Stimulated activated naive CD8-positive, alpha-beta T cell treated with anti-CD3 and anti-CD28 coated beads, Interleukin-15, Interleukin-2, amounts not matched to agents 100 ng/mL and 50 ng/mL, for 24 hours (primary cell): ENCODE measurements at regions not wholly inside any gene's neighbourhood (a gene's known extent, or its start where the extent isn't known, plus 50 kb on each side); places are given as distances from the start of the nearest gene placed in this dataset.

Source experiments
- H3K27ac Mint-ChIP-seq: one replicate; pipeline ENCODE4 v1.8.0; 2021; ENCODE audit warnings: mild to moderate bottlenecking, mixed read lengths
- H3K27me3 Mint-ChIP-seq: one replicate; pipeline ENCODE4 v1.8.0; 2021; ENCODE audit warnings: mixed read lengths
- H3K36me3 Mint-ChIP-seq: one replicate; pipeline ENCODE4 v1.8.0; 2021; ENCODE audit warnings: low read depth, mixed read lengths
- H3K4me1 Mint-ChIP-seq: one replicate; pipeline ENCODE4 v1.8.0; 2021; ENCODE audit warnings: low read depth, mixed read lengths
- H3K4me3 Mint-ChIP-seq: one replicate; pipeline ENCODE4 v1.8.0; 2021; ENCODE audit warnings: mild to moderate bottlenecking, mixed read lengths
- H3K9me3 Mint-ChIP-seq: one replicate; pipeline ENCODE4 v1.8.0; 2021; ENCODE audit warnings: mixed read lengths

DNA sequence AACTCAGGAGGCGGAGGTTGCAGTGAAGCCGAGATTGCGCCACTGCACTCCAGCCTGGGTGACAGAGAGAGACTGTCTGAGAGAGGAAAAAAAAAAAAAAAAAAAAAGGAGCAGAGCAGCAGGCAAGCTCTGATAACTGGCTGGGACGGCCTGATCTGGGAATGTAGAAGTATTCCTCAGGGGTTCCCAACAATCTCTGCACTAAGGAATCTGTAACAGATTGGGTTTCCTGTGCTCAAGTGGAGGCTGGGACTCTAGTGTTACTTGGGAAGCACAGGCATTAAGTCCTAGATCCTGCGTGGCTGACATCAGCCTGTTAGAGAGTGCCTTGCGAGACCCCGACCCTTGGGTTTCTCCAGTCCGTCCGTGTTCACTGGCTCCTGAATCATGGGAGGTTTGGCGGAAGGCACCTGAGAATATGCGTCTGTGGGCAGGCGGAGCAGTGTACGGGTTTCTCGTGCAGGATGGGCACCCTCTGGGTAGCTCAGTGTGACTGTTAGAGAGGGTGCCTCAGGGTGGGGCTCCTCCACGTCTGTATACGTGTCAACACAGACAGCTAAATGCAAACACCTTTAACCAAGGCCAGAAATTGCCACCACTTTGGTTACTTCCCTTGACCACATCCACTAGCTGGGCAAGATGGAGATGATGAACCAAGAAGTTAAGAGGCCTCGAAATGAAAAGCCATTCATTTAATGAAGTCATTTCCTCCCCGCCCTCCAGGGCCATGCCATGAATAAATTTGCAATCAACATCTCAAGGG lies 174.9 kb upstream of the RPL38 start:
- Mint-ChIP-seq H3K9me3 (no peaks in the 10 kb centered on the region), H3K27me3 (peaks cover 4% of the 10 kb centered on the region), H3K4me3 (no peak overlapping the region), H3K4me1 (no peaks in the 10 kb centered on the region), H3K27ac (no peak overlapping the region), H3K36me3 (no peaks in the 10 kb centered on the region)

DNA sequence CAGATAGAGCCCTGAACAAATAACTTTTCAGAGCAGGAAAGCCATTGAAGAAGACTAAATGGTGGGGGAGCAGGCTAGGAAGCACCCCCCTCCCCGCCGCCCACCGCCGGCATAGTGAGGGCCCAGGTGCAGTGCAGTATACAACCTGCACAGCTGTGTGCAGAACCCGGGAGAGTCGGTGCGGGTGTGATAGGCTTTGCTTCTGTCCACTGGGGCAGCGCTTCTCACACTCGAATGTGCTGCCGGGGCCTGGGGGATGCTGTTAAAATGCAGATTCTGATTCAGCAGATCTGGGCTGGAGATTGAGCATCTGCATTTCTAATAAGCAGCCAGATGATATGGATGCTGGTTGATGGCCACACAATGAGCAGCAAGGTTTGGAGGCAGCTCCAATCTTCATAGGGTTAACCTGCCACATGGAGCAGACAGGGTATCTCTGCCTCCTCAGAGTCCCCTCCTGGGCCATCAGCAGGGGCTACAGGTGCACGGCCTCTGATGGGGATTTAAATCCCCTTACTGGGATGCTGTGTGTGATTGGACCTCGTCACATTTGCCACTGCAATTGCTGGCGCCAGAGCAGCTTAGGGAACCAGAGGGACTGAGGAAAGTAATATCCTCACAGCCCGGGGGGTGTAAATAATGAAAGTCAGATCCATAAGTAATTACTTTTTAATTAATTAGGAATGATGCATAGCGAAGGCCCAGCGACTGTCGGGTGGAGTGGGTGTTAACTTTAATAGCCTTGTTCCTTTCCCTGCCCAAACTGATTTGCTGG lies 172.0 kb upstream of the RPL38 start:
- Mint-ChIP-seq H3K27me3 (no peaks in the 10 kb centered on the region), H3K9me3 (no peaks in the 10 kb centered on the region), H3K4me3 (no peak overlapping the region), H3K27ac (no peak overlapping the region), H3K4me1 (no peaks in the 10 kb centered on the region), H3K36me3 (no peaks in the 10 kb centered on the region)

DNA sequence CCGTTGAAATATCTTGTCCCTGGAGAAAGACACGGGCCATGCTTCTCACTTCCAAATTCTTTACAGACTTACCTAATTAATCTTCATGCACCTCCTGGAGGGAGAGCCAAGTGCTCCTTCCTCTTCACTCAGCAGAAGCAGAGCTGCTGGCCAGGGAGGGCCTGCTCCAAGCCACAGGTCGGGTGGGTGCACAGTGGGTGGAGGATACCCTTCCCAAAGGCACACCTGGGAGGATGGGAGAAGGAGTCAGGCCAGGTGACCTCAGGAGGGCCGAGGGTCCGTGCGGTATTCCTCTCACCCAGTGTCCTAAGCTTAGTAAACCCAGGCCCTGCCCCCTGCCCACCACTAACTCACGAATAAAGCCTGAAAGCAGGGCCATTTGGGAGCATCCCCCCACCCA lies 171.3 kb upstream of the RPL38 start:
- no peaks in the 10 kb centered on the region for H3K27me3 Mint-ChIP-seq

DNA sequence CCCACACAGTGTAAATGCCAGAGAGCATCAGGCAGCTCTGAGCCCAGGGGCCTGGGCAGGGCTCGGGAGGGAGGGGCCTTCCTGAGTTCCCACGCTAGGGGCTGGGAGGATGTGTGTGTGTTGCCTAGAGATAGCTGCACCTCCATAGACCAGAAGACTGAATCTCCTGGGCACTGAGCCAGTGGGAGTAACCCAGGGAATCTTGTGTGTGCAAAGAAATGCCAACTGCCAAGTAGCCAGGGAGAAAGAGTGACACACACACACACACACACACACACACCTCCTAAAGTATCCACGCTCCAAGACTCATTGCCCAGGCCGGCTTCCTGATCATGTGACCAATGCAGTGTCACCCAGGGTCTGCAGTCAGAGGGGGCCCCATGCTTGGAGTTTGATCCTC lies 166.2 kb upstream of the RPL38 start:
- Mint-ChIP-seq H3K27ac (no peak overlapping the region), H3K27me3 (no peaks in the 10 kb centered on the region), H3K4me3 (no peak overlapping the region), H3K4me1 (no peaks in the 10 kb centered on the region), H3K36me3 (no peaks in the 10 kb centered on the region), H3K9me3 (no peaks in the 10 kb centered on the region)

More for the DNA sequence above, 171.3 kb upstream of the RPL38 start:
- no peaks in the 10 kb centered on the region for H3K9me3 Mint-ChIP-seq
- H3K4me1 Mint-ChIP-seq: no peaks in the 10 kb centered on the region
- H3K4me3 Mint-ChIP-seq: no peak overlapping the region
- no peaks in the 10 kb centered on the region for H3K36me3 Mint-ChIP-seq
- H3K27ac Mint-ChIP-seq: no peak overlapping the region

DNA sequence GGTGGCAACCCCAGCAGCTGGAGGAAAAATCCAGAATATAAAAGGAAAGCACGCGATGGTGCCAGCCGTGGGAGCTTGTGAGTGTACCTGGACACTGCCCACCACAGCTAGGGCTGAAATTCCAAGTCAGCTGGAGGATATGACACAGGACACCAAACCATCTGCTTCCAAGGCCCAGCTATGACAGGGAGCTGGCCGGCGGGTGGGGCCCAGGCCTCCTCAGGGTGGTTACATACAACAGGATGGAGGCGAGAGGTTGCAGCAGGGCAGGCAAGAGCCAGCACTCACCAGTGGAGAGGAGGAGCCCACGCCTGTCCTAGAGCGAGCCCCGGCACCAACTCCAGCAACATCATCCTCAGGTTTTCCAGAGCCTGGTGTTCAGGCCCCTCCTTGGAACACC lies 163.2 kb upstream of the RPL38 start:
- H3K27me3 Mint-ChIP-seq: no peaks in the 10 kb centered on the region
- H3K27ac Mint-ChIP-seq: no peak overlapping the region
- H3K4me3 Mint-ChIP-seq: no peak overlapping the region
- peaks cover 3% of the 10 kb centered on the region for H3K4me1 Mint-ChIP-seq
- H3K9me3 Mint-ChIP-seq: no peaks in the 10 kb centered on the region
- no peaks in the 10 kb centered on the region for H3K36me3 Mint-ChIP-seq

DNA sequence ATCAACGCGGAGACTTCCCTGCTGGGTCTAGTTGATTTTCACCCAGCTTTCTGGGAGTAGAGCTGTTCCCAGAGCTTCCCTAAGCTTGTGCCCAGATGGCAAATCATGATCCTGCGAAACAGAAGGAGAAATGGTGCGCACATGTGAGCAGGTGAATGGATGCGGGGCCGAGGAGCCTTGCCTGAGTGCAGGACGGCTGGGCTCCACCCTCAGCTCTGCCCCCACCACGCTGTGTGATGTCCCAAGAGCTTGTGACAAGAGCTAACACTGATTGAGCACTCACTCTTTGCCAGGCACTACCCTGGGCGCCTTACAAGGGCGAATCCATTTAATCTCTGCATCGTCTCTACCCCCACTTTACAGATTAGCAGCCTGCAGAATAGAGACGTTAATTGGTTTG lies 162.7 kb upstream of the RPL38 start:
- H3K9me3 Mint-ChIP-seq: no peaks in the 10 kb centered on the region
- no peak overlapping the region for H3K27ac Mint-ChIP-seq
- no peaks in the 10 kb centered on the region for H3K36me3 Mint-ChIP-seq
- H3K4me3 Mint-ChIP-seq: no peak overlapping the region
- H3K4me1 Mint-ChIP-seq: peaks cover 3% of the 10 kb centered on the region
- no peaks in the 10 kb centered on the region for H3K27me3 Mint-ChIP-seq

DNA sequence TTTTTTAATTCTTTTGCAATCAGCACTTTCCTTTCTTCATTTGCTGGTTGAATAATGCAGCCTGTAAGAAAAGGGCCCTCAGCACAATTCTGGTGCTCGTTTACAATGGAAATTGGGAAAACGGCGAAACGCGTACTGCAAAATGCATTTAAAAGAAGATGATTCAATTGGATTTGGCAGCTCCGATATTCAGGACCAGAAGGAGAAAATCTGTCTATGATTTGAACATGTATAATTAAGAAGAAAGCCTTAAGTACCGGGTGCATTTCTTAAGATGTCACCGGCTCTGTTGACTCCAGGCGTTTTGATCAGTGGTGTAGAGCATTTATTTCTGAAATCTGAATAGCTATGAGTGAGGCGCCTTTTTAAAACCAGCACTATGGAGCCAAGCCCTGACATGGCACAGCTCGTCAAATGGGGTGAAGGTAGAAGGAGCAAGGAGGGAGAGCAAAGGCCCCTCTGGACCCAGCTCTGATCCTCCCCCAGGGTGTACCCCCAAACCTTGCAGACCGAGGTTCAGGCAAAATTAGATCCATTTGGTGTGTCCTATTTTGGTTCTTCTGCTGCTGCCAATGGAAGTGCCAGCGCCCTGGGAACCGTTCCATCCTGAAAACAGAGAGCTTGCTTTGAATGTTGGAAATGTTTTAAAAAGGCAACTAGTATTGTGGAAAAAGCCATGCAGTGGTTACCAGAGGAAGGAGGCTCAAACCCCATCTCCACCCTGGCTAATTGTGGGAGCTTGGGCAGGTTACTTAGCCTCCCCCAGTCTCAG lies 161.4 kb upstream of the RPL38 start:
- H3K27ac Mint-ChIP-seq: no peak overlapping the region
- H3K4me1 Mint-ChIP-seq: peaks cover 3% of the 10 kb centered on the region
- no peaks in the 10 kb centered on the region for H3K9me3 Mint-ChIP-seq
- no peaks in the 10 kb centered on the region for H3K36me3 Mint-ChIP-seq
- no peak overlapping the region for H3K4me3 Mint-ChIP-seq
- peaks cover 4% of the 10 kb centered on the region for H3K27me3 Mint-ChIP-seq

DNA sequence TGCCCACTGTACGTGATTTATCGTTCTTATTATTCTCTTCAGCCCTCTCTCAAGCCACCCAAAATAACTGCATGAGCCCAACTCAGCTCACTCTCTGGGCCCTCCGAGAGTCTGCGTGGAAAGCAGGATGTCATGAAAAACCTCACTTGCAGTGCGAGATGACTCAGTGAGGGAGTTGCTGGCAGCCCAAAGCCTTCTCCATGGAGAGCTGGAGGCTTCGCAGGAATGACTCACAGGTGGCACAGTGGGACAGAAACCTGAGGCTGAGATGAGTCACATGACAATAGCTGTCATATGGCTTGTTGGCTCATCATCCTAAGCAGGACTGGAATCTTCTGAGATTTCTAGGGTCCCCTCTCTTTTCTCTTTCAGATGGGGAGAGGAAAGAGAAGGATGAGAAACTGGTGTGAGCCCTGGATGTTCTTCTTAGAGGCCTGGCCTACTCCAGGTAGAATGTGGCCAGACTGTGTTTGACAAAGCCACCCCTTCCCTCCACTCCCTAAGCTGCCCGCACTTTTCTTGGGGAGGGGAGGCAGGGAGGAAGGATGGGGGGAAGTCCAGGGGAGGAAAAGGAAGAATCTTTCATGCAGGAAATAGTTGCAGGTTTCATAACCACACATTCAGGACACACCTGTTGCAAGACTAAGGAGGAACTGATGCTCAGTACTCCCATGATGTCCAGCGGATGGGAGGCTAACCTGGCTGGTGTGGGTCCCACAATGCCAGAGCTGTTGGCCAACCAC lies 160.6 kb upstream of the RPL38 start:
- no peaks in the 10 kb centered on the region for H3K36me3 Mint-ChIP-seq
- H3K9me3 Mint-ChIP-seq: no peaks in the 10 kb centered on the region
- no peak overlapping the region for H3K27ac Mint-ChIP-seq

DNA sequence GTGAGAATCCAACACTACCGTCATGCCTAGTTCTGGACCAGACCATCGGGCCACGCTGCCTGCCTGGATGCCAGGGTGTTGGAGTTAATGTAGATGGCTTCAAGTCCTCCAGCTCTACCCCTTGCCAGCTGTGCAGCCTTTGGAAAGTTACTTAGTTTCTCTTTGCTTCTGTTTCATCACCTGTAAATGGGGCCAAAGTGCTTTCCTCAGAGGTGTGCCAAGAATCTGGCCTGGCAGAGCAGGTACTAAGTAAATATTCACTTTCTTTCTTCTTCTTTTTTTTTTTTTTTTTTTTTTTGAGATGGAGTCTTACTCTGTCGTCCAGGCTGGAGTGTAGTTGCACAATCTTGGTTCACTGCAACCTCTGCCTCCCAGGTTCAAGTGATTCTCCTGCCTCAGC lies 159.5 kb upstream of the RPL38 start:
- Mint-ChIP-seq H3K27ac (no peak overlapping the region), H3K9me3 (no peaks in the 10 kb centered on the region), H3K36me3 (no peaks in the 10 kb centered on the region), H3K4me1 (peaks cover 3% of the 10 kb centered on the region), H3K4me3 (no peak overlapping the region), H3K27me3 (peaks cover 7% of the 10 kb centered on the region)

More for the DNA sequence above, 160.6 kb upstream of the RPL38 start:
- peaks cover 6% of the 10 kb centered on the region for H3K27me3 Mint-ChIP-seq
- H3K4me1 Mint-ChIP-seq: peaks cover 3% of the 10 kb centered on the region
- no peak overlapping the region for H3K4me3 Mint-ChIP-seq

DNA sequence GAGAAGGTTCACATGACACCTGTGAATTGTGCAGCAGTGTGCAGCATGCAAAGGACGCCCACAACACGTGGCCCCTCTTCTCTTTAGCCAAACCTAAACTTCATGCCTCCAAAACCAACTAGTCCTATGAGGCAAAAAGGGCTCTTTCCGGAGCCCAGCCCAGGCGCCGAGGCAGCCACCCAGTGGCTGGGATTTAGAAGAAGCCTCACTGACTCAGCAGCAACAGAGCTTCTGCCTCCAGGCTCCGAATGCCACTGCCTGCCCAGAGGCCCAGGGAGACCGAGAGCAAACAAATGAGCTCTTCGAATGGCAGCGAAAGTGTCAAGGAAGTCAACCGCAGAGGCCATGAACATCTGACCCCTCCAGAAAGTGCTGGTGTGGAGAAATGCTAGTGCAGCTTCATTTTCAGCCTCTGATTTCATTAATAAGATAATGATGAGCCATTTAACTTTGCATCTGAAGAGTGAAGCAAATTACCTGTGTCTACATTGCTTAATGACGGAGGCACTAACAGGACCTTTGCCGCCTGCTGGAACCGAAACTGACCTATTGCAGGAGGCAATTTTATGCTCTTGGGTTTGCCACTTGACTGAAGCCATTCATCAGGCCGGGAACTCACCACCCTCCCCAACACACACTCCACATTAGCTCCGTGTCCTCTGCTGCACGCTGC lies 157.7 kb upstream of the RPL38 start:
- no peak overlapping the region for H3K27ac Mint-ChIP-seq
- H3K4me3 Mint-ChIP-seq: no peak overlapping the region
- H3K27me3 Mint-ChIP-seq: peaks cover 7% of the 10 kb centered on the region
- H3K36me3 Mint-ChIP-seq: no peaks in the 10 kb centered on the region
- no peaks in the 10 kb centered on the region for H3K9me3 Mint-ChIP-seq
- peaks cover 3% of the 10 kb centered on the region for H3K4me1 Mint-ChIP-seq

DNA sequence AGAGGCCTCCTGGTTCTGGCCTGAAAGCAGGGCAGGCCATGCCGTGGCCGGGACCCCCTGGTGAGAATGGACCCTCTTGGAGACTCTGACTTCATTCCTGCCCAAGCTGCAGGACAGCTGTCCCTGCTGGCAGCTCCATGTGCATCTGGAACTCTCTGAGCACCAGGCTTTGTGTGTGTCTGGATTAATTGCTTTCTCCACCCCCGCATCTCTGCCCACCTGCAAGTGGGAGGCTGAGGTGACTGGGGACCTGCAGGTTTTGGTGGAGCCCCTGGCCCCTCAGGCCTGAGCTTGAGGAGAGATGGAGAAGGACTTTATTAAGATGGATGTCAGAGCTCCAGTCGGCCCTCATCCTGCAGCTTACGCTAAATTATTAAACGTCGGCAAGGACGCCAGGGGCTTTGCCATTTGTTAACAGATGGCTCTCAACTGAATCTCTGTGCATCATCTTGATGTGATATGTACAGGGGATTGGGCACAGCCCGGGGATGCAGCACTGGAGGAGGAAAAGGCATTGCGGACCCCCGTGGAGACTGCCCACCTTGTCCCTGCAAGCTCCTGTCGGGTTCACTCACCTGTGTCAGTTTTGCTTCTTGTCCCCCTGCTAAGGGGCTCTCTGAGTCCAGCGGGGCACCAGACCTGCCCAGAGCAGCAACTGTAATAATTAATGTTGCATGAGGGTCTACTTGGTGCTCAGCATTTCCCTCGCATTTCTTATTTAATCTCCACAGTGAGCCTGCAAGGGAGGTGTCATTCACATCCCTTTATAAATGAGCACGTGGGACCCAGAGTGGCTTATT lies 154.1 kb upstream of the RPL38 start:
- no peak overlapping the region for H3K4me3 Mint-ChIP-seq
- H3K4me1 Mint-ChIP-seq: no peaks in the 10 kb centered on the region
- no peaks in the 10 kb centered on the region for H3K9me3 Mint-ChIP-seq

DNA sequence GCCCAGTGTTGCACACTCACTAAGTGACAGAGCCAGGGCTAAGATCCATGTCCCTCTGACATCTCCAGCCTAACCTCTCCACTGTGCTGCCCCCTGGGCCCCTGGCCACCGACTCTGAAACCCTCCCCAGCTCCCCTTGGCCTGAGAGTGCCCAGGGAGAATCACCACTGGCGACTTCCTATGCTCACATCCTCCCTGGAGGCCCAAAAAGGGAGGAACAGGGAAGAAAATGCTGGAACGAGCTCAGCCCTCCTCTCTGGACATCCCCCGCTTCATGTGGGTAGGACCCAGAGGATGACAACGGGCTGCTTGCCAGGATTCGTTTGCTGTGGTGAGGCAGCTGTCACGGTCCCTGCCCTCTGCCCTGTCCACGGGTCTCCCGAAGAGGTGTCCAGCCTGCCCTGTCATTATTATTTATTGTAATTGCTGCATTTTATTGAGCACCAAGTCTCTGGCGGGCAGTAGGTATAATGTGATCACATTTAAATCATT lies 153.5 kb upstream of the RPL38 start:
- no peak overlapping the region for H3K4me3 Mint-ChIP-seq
- peaks cover 7% of the 10 kb centered on the region for H3K27me3 Mint-ChIP-seq
- no peaks in the 10 kb centered on the region for H3K9me3 Mint-ChIP-seq
- H3K27ac Mint-ChIP-seq: no peak overlapping the region
- no peaks in the 10 kb centered on the region for H3K36me3 Mint-ChIP-seq
- no peaks in the 10 kb centered on the region for H3K4me1 Mint-ChIP-seq

More for the DNA sequence above, 154.1 kb upstream of the RPL38 start:
- Mint-ChIP-seq H3K27ac (no peak overlapping the region), H3K36me3 (no peaks in the 10 kb centered on the region), H3K27me3 (peaks cover 7% of the 10 kb centered on the region)

DNA sequence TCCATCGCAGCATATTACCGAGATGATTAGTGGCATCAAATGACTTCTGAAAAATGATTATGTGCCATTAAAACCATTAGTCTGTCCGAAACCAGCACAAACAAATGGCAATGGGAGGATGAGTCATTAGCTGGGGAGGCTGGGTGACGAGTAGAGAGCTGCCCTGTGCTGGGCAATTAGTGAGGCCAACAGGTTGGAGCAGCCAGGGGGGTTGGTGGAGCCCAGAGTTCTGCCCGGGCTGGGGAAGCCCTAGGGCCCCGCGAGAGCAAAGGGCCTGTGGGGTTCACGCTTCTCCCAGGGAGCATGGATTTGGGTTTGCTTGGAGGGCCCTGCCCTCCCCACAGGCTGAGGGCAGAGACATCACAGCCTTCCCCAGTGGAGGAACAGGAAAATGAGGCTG lies 152.1 kb upstream of the RPL38 start:
- no peaks in the 10 kb centered on the region for H3K4me1 Mint-ChIP-seq
- no peak overlapping the region for H3K4me3 Mint-ChIP-seq
- H3K9me3 Mint-ChIP-seq: no peaks in the 10 kb centered on the region
- no peak overlapping the region for H3K27ac Mint-ChIP-seq
- peaks cover 7% of the 10 kb centered on the region for H3K27me3 Mint-ChIP-seq
- H3K36me3 Mint-ChIP-seq: no peaks in the 10 kb centered on the region
